HUES6 (cell line): ENCODE measurements at regions not wholly inside any gene's neighbourhood (a gene's known extent, or its start where the extent isn't known, plus 50 kb on each side); places are given as distances from the start of the nearest gene placed in this dataset.

Experiments used
- H3K27ac ChIP-seq: 2 replicates; pipeline ENCODE4 v1.7.0; 2013; ENCODE audit warnings: low read depth, mild to moderate bottlenecking, low read length, inconsistent platforms
- H3K27me3 ChIP-seq: 2 replicates; pipeline ENCODE4 v1.6.1; 2013; ENCODE audit warnings: low read length; ENCODE audit not compliant: control insufficient read depth, insufficient read depth
- H3K36me3 ChIP-seq: 2 replicates; pipeline ENCODE4 v1.6.1; 2013; ENCODE audit warnings: low read length; ENCODE audit not compliant: control insufficient read depth, insufficient read depth
- H3K4me1 ChIP-seq: 2 replicates; pipeline ENCODE4 v1.6.1; 2013; ENCODE audit warnings: low read length; ENCODE audit not compliant: control insufficient read depth, insufficient read depth
- H3K4me3 ChIP-seq: 2 replicates; pipeline ENCODE4 v1.5.1; 2013; ENCODE audit warnings: low read depth, low read length
- H3K9ac ChIP-seq: one replicate; pipeline ENCODE4 v1.6.1; 2013; ENCODE audit warnings: mild to moderate bottlenecking, low read length
- H3K9me3 ChIP-seq: 2 replicates; pipeline ENCODE4 v1.6.1; 2013; ENCODE audit warnings: low read depth, low read length; ENCODE audit not compliant: control insufficient read depth, insufficient read depth

DNA sequence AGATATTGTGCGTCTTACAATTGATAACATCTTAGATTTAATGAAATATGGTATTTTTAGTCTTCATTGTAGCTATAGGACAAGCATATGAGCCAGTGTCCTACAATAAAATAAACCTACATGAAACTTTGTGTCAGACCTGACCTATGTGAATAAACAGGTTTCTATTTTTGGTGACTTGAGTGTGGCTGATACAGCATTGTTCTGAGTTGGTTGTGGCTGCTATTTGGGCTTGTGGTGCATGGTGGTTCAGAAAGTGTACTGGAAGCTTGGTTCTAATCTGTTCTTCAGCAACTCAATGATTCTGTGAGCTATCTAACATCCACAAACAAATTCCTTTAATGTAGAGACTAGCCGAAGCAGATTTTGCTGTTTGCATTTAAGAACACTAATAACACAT is 64.9 kb upstream of the MAP2 start:
- Histone ChIP-seq H3K4me3 (no peak overlapping the region), H3K27me3 (no peaks in the 10 kb centered on the region), H3K4me1 (peaks cover 10% of the 10 kb centered on the region), H3K36me3 (no peaks in the 10 kb centered on the region), H3K27ac (no peak overlapping the region), H3K9me3 (no peaks in the 10 kb centered on the region), H3K9ac (no peak overlapping the region)

DNA sequence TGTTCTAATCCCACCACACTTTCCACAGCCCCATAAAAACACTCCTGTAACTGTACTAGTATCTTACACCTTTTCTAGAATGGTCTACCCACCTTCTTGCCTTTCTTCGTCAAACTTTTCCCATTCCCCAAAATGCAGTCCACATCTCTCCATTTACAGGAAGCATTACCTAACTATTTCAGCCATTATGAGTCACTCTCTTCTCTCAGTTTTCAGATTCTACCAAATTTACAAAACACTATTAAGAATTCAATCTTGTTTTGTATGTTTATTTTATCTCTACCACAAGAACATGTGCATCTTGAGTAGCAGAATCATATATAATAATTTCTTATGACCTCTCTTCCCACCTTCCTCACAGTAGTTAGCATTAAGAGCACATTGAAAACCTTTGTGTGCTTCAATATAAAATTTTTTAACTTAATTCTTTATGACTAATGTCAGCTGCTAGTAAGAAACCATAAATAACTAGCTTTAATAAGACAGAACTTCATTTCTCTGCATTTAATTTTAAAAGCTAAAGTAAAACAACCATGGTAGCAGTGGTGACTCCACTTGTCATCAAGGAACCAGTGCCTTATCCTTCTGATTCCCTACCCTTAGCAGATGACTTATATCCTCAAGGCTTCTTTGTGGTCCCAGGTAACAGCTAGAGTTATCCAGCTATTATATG is 56.6 kb upstream of the MAP2 start:
- H3K27ac ChIP-seq = no peak overlapping the region
- no peak overlapping the region for H3K9ac ChIP-seq
- no peaks in the 10 kb centered on the region for H3K4me1 ChIP-seq

DNA sequence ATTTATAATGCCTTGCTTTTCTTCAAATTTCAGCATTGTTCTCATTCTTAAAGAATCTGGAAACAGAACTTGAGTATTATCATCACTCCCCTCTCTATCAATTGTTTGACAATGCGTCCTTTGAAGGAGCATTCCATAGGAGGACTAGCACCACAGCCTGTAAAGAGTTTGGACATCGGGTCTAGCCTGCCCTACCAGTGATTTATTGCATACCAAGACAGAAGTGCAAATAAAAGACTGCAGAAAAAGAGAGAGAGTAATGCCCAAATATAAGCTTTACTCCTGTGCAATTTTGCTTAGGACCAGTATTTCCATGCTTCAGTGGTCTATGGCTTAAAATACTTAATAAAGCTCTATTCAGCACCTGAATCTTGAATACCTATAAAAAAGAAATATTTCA is 55.4 kb upstream of the MAP2 start:
- H3K9me3 ChIP-seq = no peaks in the 10 kb centered on the region
- no peak overlapping the region for H3K9ac ChIP-seq
- no peak overlapping the region for H3K27ac ChIP-seq
- no peak overlapping the region for H3K4me3 ChIP-seq
- no peaks in the 10 kb centered on the region for H3K36me3 ChIP-seq
- H3K4me1 ChIP-seq = no peaks in the 10 kb centered on the region
- no peaks in the 10 kb centered on the region for H3K27me3 ChIP-seq

More for the DNA sequence above, 56.6 kb upstream of the MAP2 start:
- Histone ChIP-seq H3K9me3 (no peaks in the 10 kb centered on the region), H3K4me3 (no peak overlapping the region), H3K36me3 (no peaks in the 10 kb centered on the region), H3K27me3 (no peaks in the 10 kb centered on the region)

DNA sequence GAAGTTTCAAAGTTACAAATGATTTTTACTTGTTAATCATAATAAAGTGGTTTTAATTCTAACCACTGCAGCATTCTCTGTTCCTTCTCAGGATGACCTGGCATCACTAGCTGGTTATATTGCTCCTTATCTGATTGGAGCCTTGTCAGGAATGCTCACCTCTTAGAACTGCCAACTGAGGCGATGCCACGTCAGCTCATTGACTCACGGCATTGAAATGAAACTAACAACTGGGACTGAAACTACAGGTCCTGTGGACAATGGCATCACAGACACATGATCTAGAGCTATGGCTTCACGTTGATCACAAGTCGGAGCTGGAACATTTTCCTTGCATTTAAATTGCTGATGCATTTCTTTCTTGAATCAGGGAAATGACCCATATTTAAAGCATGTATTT is 54.9 kb upstream of the MAP2 start:
- H3K4me3 ChIP-seq = no peak overlapping the region
- no peak overlapping the region for H3K9ac ChIP-seq
- no peaks in the 10 kb centered on the region for H3K27me3 ChIP-seq
- no peaks in the 10 kb centered on the region for H3K9me3 ChIP-seq
- no peaks in the 10 kb centered on the region for H3K4me1 ChIP-seq
- no peaks in the 10 kb centered on the region for H3K36me3 ChIP-seq
- H3K27ac ChIP-seq = no peak overlapping the region

DNA sequence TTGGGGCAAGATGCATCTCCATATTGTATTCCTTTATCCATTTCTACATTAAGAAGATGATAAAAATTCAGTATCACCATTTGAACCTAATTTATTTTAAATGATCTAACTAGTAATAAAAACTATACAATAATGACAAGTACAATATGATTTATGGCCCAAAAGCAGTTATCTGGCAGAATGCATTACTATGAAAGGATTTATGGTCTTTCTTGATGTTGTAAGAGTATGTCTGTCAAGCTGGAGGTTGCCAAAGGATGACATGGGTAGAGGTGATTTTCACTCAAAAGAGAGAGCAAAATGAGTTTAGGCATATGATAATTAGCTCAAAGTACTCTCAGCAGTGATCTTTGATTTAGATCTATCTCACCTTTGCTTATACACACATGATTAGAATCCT is 54.2 kb upstream of the MAP2 start:
- no peak overlapping the region for H3K4me3 ChIP-seq
- H3K27me3 ChIP-seq = no peaks in the 10 kb centered on the region
- no peak overlapping the region for H3K9ac ChIP-seq
- peaks cover 4% of the 10 kb centered on the region; the same call in 1 of the 2 replicates for H3K9me3 ChIP-seq
- no peaks in the 10 kb centered on the region for H3K36me3 ChIP-seq
- H3K4me1 ChIP-seq = no peaks in the 10 kb centered on the region
- H3K27ac ChIP-seq = no peak overlapping the region

DNA sequence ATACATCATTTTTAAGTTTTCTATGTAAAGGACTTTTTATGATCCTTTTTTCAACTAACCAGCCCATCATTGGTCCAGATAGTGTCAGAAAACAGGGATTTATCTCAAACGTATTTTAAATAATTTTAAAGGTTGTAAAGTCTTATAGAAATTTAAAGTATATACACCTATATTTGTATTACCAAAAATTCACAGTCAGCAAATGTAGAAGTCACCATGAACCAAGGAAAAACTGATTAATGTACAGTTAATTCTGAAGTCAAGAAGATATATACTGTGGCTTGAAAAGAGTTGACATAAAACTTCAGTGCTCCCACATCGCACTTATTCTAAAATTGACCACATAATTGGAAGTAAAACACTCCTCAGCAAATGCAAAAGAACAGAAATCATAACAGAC is 52.4 kb upstream of the MAP2 start:
- Histone ChIP-seq H3K4me3 (no peak overlapping the region), H3K27me3 (no peaks in the 10 kb centered on the region), H3K27ac (no peak overlapping the region), H3K9ac (no peak overlapping the region), H3K4me1 (no peaks in the 10 kb centered on the region), H3K9me3 (peaks cover 5% of the 10 kb centered on the region; the same call in 1 of the 2 replicates), H3K36me3 (no peaks in the 10 kb centered on the region)
